GM21528 (cell line): ENCODE measurements at regions not wholly inside any gene's neighbourhood (a gene's known extent, or its start where the extent isn't known, plus 50 kb on each side); places are given as distances from the start of the nearest gene placed in this dataset.
A peak's percentile ranks its signal among the peaks of the same experiment; 100 is the strongest.
"Not testable (repeated sequence)": the region's sequence is repeated elsewhere in the genome, so short reads cannot be mapped to it uniquely, and the experiment has no call there.

Source experiments
- ATAC-seq: cut with Tn5 transposase; IDR thresholded peaks from one replicate; pipeline ENCODE4 v1.9.1; 2021; ENCODE audit warnings: mild to moderate bottlenecking, moderate library complexity; ENCODE audit not compliant: unreplicated experiment, low FRiP score

- no peak for ATAC-seq
These were observed 181.4 kb upstream of the TUBA3C start for GRCh38 chr13:19362946-19363510.

GRCh38 chr13:19359697-19360096 lies 178.1 kb upstream of the TUBA3C start:
- ATAC-seq: not testable (repeated sequence)

GRCh38 chr13:19345916-19346422 lies 164.3 kb upstream of the TUBA3C start:
- ATAC-seq: no peak

GRCh38 chr13:19345158-19345557 lies 163.5 kb upstream of the TUBA3C start:
- ATAC-seq: peak; percentile 34

- ATAC-seq: peak; percentile 66
These were observed 163.0 kb upstream of the TUBA3C start for GRCh38 chr13:19344585-19345120.

- no peak for ATAC-seq
These were observed 150.8 kb upstream of the TUBA3C start for GRCh38 chr13:19332378-19332777.

- no peak for ATAC-seq
These were observed 147.7 kb upstream of the TUBA3C start for GRCh38 chr13:19329365-19329764.

- no peak for ATAC-seq
These were observed 142.7 kb upstream of the TUBA3C start for GRCh38 chr13:19324325-19324724.

- ATAC-seq: no peak
These were observed 139.6 kb upstream of the TUBA3C start for GRCh38 chr13:19321222-19321621.

- ATAC-seq: no peak
These were observed 123.8 kb upstream of the TUBA3C start for GRCh38 chr13:19305434-19305833.

GRCh38 chr13:19289180-19289579 lies 107.6 kb upstream of the TUBA3C start:
- no peak for ATAC-seq

- ATAC-seq: no peak
These were observed 102.2 kb upstream of the TUBA3C start for GRCh38 chr13:19283836-19284235.

GRCh38 chr13:19268331-19268730 lies 86.7 kb upstream of the TUBA3C start:
- no peak for ATAC-seq

GRCh38 chr13:19267746-19268145 lies 86.1 kb upstream of the TUBA3C start:
- ATAC-seq: no peak

- ATAC-seq: no peak
These were observed 85.4 kb upstream of the TUBA3C start for GRCh38 chr13:19266979-19267378.

- ATAC-seq: no peak
These were observed 83.1 kb upstream of the TUBA3C start for GRCh38 chr13:19264711-19265110.

- no peak for ATAC-seq
These were observed 70.8 kb upstream of the TUBA3C start for GRCh38 chr13:19252381-19252780.

- ATAC-seq: no peak
These were observed 57.7 kb upstream of the TUBA3C start for GRCh38 chr13:19239114-19239860.
